ENCODE measurements at regions not wholly inside any gene's neighbourhood (a gene's known extent, or its start where the extent isn't known, plus 50 kb on each side); places are given as distances from the start of the nearest gene placed in this dataset.

DNA sequence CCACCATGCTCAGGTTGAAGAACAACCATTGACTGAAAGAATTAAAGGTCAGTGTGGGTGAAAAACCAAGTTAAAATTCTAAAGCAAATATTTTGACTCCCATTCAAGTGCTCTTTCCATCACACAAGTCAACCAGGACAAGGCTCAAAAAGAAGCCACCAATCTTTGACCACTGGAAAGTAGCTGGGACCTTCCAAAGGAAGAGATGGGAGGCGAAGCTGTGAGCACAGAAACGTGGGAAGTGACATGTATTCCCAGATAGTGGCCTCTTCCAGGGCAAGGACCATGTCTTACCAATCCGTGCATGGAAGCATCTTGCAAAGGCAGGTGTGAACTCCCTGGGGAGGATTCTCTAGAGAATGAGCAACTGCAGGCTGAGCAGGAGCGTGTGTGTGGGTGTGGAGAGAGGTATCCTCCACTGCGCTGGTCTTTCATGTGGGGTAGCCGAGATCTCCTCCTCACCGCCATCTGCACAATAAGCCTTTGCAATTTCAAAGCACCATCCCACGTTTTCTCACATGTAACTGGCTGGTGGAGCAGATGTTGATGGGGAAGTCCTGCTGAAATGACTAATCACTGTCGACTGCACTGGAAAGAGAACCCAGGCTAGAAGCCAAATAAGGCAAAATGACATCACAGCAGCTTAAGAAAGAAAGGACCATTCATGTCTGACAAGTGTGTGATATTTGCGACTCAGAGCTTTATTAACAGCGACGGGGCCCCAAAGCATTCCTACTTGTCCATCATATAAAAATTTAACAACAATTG is 189.4 kb upstream of the RREB1 start:
- DNase-seq (ENCODE audit: low read depth) = peak; percentile 71

DNA sequence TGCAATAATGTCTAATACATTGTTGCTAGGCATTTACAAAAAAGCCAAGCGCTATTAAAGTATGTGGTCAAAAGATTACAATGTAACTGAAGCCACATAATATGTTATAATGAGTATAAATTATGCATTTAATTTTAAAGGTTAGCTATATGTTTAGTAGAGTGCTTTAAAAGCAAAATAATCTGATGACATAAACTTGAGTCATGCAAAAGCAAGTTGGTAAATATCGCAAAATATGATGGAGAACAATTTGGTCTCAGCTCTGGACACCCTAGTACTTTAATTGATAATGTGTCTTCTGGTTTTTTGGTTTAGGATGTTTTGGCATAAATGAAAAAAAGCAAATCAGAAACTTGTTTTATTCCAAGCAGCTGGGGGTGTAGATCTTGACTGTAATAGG is 188.6 kb upstream of the RREB1 start:
- no peak for DNase-seq (ENCODE audit: low read depth)

DNA sequence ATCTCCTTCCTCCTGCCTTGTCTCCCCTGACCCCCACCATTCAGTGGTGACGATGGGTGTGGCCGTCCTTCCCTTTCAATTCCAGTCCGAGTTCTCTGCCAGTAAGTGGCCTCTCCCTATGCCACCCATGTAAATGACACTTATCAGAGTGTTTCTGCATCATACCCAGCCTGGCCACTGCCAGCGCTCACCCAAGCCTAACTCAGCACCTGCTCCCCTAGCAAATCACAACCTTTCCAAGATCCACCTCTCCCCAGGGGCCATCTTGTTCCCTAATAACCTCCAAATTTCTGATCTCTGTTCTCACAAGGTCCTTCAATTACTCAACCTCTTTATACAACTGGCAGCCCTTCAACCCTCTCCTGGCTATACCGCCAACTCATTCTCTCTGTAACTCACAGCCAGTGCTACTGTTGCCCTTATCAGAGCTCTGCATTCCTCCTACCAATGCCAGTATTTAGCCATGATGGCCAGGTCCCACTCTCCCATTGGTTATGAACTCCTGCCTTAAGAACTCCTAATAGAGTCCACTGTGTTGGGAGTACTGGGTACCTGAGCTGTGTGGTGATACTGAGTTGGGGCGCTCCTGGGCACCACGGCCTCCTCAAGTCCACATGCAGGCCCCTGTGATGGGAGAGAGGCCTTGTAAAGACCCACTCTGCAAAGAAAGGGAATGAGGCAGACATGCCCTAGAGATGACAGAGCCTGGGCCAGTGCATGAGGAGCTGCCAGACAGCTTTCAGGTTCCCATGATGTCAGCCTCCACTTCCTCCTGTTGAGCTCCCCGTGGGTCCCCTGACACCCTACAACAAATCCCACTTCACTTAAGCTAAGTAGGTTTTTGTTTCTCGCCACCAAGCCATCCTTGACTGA is 187.4 kb upstream of the RREB1 start:
- no peak for DNase-seq (ENCODE audit: low read depth)

DNA sequence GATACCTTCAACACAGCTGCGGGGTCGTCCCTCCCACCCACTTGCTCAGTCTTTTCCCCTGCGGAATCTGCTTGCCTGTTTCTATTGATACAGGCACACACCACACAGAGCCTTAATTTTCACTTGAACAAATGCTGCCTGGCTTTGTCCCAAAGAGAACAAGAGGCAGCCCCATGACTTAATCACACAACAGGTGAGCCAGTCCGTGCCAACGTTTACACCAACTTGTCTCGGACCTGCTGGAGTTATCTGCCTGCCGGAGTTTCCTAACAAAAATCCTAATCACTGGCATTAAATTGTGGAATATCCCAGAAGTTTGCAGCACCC is 186.8 kb upstream of the RREB1 start:
- no peak for DNase-seq (ENCODE audit: low read depth)

DNA sequence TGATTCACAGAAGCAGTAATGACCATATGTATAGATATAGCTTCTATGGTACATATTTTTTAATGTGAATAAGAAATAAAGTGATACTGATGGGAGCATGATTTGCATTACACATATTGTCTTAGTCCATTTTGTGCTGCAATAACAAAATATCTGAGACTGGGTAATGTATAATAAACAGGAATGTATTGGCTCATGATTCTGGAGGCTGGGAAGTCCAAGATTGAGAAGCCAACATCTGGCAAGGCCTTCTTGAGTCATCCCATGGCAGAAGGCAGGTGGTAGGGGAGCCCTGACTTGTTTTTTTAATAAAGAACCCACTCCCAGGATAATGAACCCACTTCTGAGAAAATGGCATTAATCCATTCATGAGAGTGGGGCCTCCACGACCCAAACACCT is 185.6 kb upstream of the RREB1 start:
- no peak for DNase-seq (ENCODE audit: low read depth)

DNA sequence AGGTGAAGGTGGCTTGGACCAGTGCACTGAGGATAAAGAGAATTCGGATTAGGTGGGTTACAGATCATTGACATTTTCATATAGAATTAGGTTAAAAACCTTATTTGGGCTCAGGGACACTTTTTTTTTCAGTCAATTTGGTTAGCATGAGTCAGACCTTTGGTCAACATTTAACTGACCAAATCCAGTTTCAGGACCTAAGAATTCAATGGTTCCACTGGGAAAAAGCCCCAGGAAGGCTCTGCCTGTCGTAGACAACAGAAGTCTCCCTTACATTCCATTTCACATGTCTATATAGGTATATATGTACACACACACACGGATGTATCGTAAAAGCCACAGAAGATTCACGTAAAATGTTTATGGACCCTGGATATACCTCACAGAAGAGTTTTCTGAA is 184.2 kb upstream of the RREB1 start:
- no peak for DNase-seq (ENCODE audit: low read depth)

DNA sequence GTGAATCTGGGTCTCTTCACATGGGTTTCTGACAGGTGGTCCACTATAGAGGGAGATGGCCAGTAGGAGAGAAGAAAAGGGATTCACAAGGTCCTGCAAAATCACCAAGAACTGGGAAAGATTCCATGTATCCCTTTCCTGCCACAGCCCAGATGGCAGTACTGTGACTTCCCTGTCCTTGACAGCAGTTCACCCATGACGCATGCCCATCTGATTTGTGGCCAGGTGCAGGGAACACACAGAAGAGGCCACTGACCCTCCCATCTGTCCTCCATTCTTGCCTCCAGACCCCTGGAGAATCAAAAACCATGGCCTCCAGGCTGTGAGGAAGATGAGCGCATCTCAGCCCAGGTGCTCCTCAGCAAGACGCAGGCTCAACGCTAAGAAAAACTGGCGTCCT is 183.1 kb upstream of the RREB1 start:
- DNase-seq (ENCODE audit: low read depth) = no peak

DNA sequence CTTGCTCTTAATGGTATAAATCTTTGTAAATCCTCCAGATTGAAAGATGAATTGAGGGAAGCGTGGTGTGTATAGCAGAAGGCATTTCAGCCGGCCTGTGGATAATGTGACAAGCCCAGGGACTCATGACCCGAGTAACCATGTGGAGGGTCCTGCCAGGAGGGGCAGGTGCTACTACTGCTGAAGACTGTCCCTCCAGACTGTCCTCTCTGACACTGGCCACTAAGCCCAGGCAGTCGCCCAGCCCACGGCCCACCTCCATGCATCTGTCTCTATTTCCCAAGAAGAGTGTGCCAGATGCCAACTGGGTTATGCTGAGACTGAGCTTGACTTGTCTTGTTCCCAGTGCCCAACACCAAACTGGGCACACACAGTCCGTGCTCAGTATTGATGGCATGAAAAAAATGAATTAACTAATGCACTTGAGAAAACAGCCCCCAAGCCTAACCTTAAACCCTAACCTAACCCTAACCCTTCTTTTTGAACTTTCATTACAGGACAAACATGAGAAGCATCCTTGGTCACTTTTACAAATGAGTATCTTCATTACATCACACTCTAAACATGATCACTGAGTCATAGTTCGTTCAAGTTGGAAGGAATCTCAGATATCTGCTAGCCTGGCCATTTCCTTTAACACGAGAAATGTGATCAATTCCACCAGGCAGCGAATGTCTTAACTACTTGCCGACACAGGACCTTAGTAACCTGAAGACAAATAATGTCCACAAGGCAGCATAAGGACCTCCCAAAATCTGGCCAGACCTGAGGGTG is 182.2 kb upstream of the RREB1 start:
- no peak for DNase-seq (ENCODE audit: low read depth)

DNA sequence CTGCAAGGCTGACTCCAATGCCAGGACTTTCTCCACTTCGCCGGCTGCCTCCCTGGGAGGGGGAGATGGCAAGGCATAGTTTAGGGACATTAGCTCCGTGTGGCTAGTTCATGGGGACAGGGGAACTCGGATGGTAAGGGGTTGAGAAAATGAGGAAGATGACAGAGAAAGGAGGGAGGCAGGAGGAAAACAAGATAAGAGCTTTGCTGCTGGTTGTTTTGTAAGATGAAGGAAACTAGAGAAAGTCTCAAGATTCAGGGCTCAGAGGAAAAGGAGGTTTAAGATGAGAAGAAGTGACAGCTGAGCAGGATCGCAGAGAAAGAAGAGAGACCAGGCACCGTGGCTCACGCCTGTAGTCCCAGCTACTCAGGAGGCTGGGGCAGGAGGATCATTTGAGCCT is 180.9 kb upstream of the RREB1 start:
- no peak for DNase-seq (ENCODE audit: low read depth)

DNA sequence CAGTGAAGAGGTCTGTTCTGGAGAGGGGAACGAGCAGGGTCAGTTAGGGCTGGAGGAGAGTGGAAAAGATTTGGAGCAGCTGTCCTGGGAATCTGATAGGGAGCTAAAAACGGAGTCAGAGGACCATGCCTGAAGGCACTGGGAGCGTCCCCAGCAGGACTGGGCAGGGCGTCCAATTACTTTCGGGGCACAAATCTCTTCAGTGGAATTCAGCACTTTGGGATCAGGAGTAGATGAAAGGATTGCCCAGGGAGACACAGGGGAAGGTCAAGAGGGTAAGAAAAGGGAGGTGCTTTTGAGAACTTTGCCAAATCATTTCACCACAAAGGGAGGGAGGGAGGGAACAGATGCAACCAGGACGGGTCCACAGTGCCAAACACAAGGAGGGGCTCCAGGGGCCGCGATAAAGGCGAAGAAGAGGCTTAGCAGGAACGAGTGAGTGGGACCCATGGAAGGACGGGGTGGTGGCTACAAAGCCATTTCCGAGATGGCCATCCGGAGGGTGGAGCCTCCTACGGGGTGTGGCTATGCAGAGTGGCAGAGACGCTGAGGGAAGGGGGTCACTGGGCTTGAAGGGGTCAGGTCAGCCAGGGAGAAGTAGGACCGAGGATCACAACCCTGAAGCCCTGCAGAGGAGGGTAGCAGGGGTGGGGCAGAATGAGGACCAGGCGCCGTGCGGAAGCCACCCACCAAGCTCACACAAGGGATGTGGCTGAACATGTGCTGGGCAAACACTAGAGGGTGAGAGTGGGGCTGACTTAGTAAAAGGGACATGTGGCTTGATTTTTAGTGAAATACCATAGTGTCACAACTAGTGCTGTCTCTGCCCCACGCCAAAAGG is 180.0 kb upstream of the RREB1 start:
- DNase-seq (ENCODE audit: low read depth) = no peak

DNA sequence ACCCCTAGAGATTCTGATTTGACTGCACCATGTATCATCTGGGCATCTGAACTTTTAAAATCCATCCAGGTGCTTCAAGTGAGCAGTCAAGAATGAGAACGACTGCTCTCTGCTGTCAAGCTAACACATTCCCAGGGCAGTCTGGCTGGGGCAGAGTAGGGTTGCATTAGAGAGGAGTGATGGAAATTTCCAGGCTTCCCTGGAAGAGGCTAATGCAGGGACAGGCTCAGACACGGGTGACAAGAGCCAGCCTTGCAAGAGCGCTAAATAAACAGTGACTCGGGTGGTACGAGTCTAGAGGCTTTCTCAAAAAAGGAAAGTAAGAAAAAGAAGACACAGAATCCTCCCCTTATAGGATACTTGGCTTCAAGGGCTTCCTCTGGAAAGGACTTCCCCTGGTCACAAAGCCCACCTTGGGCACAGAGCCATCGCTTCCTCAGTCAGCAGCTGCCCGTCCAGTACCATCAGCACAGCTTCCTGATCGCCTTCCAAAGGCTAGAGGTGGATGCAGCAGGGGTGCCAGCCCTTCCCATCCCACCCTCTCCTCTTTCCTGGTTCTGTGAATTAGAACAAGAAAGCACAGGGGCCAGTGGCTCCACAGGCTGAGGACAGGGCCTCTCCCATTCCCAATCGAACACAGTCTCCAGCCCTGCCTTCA is 177.4 kb upstream of the RREB1 start:
- no peak for DNase-seq (ENCODE audit: low read depth)

DNA sequence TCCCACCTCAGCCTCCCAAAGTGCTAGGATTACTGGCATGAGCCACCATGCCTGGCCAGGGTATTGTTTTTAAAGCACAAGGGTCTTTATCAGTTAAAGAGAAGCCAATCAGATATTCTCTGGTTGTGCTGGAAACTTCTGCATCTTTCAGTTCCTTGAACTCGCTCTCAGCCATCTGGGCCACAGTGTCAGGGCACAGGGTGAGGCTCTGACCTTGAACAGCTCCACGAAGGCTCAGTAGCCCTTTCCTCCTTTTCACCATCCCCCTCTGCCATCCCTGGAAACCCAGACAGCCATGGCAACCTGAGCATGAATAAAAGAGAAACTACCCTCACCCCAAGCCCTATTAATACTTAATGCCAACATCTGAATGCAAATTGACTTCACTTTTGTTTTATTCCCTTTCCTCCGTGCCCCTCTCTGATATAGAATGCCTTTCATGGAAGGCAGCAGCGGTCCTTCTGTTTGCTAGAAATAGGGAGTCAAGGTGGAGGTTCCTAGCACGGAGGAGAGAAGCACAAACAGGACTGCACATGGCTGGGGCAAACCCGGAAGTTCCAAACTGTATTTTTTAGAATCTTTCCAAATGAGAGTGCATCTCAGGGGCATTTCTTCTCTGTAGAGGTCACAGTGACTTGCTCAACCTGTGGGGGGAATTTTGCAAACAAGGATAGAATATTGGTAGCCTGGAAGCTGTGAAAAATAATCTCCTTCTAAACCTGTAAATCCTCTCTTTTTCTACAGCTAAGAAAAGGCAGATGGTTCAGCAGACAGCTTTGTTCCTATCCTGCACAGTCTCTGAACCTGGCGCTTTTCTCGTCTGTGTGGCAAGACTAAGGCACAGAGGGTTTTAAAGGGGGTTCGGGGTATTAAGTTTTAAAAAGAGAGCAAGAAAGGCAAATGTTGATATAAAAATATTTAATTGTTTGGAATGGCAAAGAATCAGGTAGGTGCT is 176.4 kb upstream of the RREB1 start:
- DNase-seq (ENCODE audit: low read depth) = no peak

DNA sequence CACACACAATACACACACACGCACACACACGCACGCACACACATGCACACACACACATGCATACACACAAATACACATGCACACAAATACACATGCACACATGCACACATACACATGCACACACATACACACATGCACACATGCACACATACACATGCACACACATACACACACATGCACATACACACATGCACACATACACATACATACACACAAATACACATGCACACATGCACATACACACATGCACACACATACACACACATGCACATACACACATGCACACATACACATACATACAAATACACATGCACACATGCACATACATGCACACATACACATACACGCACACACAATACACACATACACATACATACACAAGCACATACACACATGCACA is 175.4 kb upstream of the RREB1 start:
- no peak for DNase-seq (ENCODE audit: low read depth)

DNA sequence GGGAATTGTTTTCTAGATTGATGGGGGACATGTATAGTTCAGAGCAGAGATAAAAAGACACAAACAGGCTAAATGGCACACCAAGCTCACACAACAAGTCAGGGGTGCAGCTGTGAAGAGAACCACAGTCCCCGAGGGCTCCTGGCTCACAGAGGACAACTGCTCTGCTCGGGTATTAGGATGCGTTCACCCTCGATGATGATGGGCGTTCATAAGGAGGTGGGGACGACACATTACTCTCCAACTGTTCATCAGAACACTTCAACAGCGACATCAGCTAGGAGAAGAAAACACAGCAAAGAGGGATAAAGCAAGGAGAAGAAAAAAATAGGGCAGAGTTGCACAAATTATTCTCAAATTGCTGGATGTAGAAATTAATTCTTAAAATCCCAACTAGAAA is 174.8 kb upstream of the RREB1 start:
- DNase-seq (ENCODE audit: low read depth) = no peak

DNA sequence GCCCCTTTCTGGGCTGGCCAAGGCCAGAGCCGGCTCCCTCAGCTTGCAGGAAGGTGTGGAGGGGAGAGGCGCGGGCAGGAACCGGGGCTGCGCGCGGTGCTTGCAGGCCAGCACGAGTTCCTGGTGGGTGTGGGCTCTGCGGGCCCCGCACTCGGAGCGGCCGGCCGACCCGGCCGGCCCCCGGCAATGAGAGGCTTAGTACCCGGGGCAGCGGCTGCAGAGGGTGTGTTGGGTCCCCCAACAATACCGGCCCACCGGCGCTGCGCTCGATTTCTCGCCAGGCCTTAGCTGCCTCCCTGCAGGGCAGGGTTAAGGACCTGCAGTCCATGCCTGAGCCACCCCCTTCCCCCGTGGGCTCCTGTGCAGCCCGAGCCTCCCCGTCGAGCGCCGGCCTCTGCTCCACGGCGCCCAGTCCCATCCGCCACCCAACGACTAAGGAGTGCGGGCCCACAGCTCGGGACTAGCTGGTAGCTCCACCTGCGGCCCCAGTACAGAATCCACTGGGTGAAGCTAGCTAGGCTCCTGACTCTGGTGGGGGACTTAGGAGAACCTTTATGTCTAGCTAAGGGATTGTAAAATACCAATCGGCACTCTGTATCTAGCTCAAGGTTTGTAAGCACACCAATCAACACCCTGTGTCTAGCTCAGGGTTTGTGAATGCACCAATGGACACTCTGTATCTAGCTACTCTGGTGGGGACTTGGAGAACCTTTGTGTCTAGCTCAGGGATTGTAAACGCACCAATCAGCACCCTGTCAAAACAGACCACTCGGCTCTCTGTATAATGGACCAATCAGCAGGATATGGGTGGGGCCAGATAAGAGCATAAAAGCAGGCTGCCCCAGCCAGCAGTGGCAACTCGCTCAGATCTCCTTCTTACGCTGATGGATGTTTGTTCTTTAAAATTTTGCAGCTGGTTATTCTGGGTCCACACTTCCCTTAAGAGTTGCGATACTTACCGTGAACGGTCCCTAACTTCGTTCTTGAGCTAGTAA is 167.4 kb upstream of the RREB1 start:
- no peak for DNase-seq (ENCODE audit: low read depth)

DNA sequence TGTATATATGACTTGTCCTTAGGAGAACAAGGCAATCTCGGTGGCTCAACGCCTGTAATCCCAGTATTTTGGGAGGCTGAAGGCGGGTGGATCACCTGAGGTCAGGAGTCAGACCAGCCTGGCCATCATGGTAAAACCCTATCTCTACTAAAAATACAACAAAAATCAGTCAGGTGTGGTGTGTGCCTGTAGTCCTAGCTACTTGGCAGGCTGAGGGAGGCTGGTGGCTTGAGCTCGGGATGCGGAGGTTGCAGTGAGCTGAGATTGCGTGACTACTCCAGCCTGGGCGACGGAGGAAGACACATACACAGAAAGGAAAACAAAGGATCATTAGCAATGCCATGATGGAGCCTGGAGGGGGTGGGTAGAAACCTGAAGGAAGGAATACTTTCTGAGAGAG is 166.6 kb upstream of the RREB1 start:
- DNase-seq (ENCODE audit: low read depth) = no peak

DNA sequence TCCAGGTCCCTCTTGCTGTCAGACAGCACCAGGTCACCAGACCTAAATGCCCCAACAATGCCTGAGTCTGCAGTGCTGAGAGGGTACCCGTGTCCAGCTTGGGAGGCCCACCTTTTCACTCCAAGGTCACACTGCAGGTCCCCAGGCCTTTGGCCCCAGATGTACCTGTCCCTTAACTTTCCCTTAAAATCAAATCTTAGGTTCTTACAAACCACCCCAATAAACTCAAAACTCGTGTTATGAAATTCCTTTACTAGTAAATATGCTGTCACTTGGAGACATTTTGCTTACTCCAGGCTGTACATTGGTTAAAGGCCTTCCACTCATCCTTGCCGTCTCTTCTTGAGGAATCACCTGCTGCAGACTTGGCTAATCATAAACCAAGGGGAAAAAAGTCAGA is 165.7 kb upstream of the RREB1 start:
- DNase-seq (ENCODE audit: low read depth) = no peak

DNA sequence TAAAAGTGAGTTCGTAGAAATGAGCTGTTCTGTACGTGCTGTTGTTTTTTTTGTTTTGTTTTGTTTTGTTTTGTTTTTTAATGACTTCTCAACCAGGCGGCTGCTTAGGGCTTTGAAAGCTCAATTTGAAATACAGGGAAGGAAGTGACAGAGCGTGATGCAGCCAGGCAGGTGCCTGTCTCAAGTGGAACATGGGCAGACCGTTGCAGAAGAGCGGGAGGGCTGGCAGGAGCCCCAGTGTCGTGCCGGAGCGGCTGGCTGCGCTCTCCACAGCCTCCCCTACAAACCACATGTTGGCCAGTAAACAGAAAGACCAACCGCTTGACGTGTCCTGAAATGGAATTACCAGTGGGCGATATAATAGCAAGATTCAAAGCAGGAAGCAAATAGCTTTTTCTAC is 164.9 kb upstream of the RREB1 start:
- no peak for DNase-seq (ENCODE audit: low read depth)

DNA sequence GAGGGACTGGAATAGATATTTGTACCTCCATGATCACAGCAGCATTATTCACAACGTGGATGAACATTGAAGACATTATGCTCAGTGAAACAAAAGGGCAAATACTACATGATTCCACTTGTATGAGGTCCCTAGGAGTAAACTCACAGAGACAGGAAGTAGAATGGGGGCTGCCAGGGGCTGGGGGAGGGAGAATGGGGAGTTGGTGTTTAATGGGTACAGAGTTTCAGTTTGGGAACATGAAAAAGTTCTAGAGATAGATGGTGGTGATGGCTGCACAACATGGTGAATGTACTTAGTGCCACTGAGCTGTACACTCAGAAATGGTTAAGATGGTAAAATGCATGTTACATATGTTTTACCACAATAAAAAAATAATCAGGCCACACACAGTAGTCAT is 164.3 kb upstream of the RREB1 start:
- no peak for DNase-seq (ENCODE audit: low read depth)
